Ramos (cell line): ENCODE measurements at regions not wholly inside any gene's neighbourhood (a gene's known extent, or its start where the extent isn't known, plus 50 kb on each side); places are given as distances from the start of the nearest gene placed in this dataset.

Source experiments
- in situ Hi-C: fragments of 300-500 bp; cut with MboI; formaldehyde crosslinking; loops from one replicate; pipeline ENCODE4 v1.14.3; 2022; ENCODE audit warnings: low sequenced_read_pairs; ENCODE audit not compliant: unreplicated experiment

- in situ Hi-C loops, result no loop called here
These were observed 104.7 kb upstream of the TTC29 start for GRCh38 chr4:147050356-147050765.

GRCh38 chr4:147052361-147052760 lies 106.7 kb upstream of the TTC29 start:
- in situ Hi-C loops, result no loop called here

- in situ Hi-C loops, result no loop called here
These were observed 108.7 kb upstream of the TTC29 start for GRCh38 chr4:147054228-147054872.

GRCh38 chr4:147056940-147057610 lies 111.4 kb upstream of the TTC29 start:
- in situ Hi-C loops, result no loop called here

- in situ Hi-C loops, result no loop called here
These were observed 112.0 kb upstream of the TTC29 start for GRCh38 chr4:147057611-147058190.

GRCh38 chr4:147059064-147059731 lies 113.5 kb upstream of the TTC29 start:
- in situ Hi-C loops, result no loop called here

GRCh38 chr4:147060151-147060931 lies 114.7 kb upstream of the TTC29 start:
- in situ Hi-C loops, result no loop called here

GRCh38 chr4:147064856-147065255 lies 119.2 kb upstream of the TTC29 start:
- in situ Hi-C loops, result no loop called here

- in situ Hi-C loops, result no loop called here
These were observed 122.9 kb upstream of the TTC29 start for GRCh38 chr4:147068564-147068963.

- in situ Hi-C loops, result no loop called here
These were observed 125.6 kb upstream of the TTC29 start for GRCh38 chr4:147071209-147071740.

GRCh38 chr4:147076179-147076578 lies 130.5 kb upstream of the TTC29 start:
- in situ Hi-C loops, result loop anchor here (25.0 kb wide), 1 partner anchor 739 kb away; no protein-coding TSS in a partner anchor

- in situ Hi-C loops, result loop anchor here (25.0 kb wide), 1 partner anchor 739 kb away; no protein-coding TSS in a partner anchor
These were observed 131.1 kb upstream of the TTC29 start for GRCh38 chr4:147076728-147077127.

- in situ Hi-C loops, result loop anchor here (25.0 kb wide), 1 partner anchor 741 kb away; no protein-coding TSS in a partner anchor
These were observed 132.7 kb upstream of the TTC29 start for GRCh38 chr4:147078362-147078761.

- in situ Hi-C loops, result loop anchor here (25.0 kb wide), 1 partner anchor 742 kb away; no protein-coding TSS in a partner anchor
These were observed 133.4 kb upstream of the TTC29 start for GRCh38 chr4:147078875-147079658.

- in situ Hi-C loops, result loop anchor here (25.0 kb wide), 1 partner anchor 748 kb away; no protein-coding TSS in a partner anchor
These were observed 139.2 kb upstream of the TTC29 start for GRCh38 chr4:147084861-147085260.

- in situ Hi-C loops, result loop anchor here (25.0 kb wide), 1 partner anchor 748 kb away; no protein-coding TSS in a partner anchor
These were observed 140.1 kb upstream of the TTC29 start for GRCh38 chr4:147085781-147086180.

GRCh38 chr4:147088146-147088545 lies 142.5 kb upstream of the TTC29 start:
- in situ Hi-C loops, result loop anchor here (25.0 kb wide), 1 partner anchor 751 kb away; no protein-coding TSS in a partner anchor

- in situ Hi-C loops, result loop anchor here (25.0 kb wide), 1 partner anchor 753 kb away; no protein-coding TSS in a partner anchor
These were observed 144.8 kb upstream of the TTC29 start for GRCh38 chr4:147090486-147090885.

GRCh38 chr4:147093206-147093605 lies 147.5 kb upstream of the TTC29 start:
- in situ Hi-C loops, result loop anchor here (25.0 kb wide), 1 partner anchor 756 kb away; no protein-coding TSS in a partner anchor
